Sigmoid colon (tissue), 4 donors: ENCODE measurements at regions not wholly inside any gene's neighbourhood (a gene's known extent, or its start where the extent isn't known, plus 50 kb on each side); places are given as distances from the start of the nearest gene placed in this dataset.

Source experiments
- EP300 ChIP-seq, 4 donors: sonication (generic); formaldehyde crosslinking; IDR thresholded peaks; one replicate each; pipeline ENCODE4 v1.6.1; 2017; ENCODE audit warnings: antibody characterized with exemption in 4 of 4
- POLR2A ChIP-seq, 2 donors: fragments of 450-650 bp; IDR thresholded peaks; one replicate each; pipeline ENCODE4 v1.6.1; 2016; ENCODE audit warnings: antibody characterized with exemption in 2 of 2, mild to moderate bottlenecking in 2 of 2, moderate library complexity in 2 of 2
- TF ChIP-seq, protein P1 (sequence below), 4 experiments: fragments of 450-650 bp in 3 of 4; fragments of 200-600 bp in 1 of 4; IDR thresholded peaks; one replicate each; pipeline ENCODE4 v1.5.1; 2016 to 2019; ENCODE audit warnings: antibody characterized with exemption in 4 of 4, mild to moderate bottlenecking in 3 of 4, moderate library complexity in 2 of 4

DNA sequence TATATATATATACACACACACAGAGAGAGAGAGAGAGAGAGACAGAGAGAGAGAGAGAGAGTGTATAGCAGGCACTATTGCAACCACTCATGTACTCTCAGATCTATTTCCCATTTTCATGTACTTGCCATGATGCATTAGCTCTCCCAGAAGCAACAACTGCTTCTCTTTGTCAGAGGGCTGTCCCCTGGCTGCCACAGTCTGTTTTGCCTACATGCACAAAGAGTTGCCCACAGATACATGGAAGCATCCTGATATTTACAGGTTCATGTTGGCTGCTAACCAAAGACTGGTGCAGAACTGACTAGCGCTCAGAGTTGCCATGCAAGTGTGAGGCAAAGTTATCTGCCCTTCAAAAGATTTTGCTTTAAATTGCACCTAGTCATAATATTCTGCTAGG lies 469.3 kb upstream of the ZNF804A start:
- no peak for TF ChIP-seq EP300 (IDR thresholded peaks at IDR 0.05)
- TF ChIP-seq, protein P1, sequence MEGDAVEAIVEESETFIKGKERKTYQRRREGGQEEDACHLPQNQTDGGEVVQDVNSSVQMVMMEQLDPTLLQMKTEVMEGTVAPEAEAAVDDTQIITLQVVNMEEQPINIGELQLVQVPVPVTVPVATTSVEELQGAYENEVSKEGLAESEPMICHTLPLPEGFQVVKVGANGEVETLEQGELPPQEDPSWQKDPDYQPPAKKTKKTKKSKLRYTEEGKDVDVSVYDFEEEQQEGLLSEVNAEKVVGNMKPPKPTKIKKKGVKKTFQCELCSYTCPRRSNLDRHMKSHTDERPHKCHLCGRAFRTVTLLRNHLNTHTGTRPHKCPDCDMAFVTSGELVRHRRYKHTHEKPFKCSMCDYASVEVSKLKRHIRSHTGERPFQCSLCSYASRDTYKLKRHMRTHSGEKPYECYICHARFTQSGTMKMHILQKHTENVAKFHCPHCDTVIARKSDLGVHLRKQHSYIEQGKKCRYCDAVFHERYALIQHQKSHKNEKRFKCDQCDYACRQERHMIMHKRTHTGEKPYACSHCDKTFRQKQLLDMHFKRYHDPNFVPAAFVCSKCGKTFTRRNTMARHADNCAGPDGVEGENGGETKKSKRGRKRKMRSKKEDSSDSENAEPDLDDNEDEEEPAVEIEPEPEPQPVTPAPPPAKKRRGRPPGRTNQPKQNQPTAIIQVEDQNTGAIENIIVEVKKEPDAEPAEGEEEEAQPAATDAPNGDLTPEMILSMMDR (IDR thresholded peaks at IDR 0.05) = no peak
- no peak for TF ChIP-seq POLR2A (IDR thresholded peaks at IDR 0.05)
